ENCODE measurements at regions not wholly inside any gene's neighbourhood (a gene's known extent, or its start where the extent isn't known, plus 50 kb on each side); places are given as distances from the start of the nearest gene placed in this dataset.
"Not testable (repeated sequence)": the region's sequence is repeated elsewhere in the genome, so short reads cannot be mapped to it uniquely, and the experiment has no call there.

- DNase-seq (ENCODE audit: low read depth), result not testable (repeated sequence)
These were observed 188.7 kb upstream of the NDUFV2 start for GRCh38 chr18:8913606-8914403.

- not testable (repeated sequence) for DNase-seq (ENCODE audit: low read depth)
These were observed 187.9 kb upstream of the NDUFV2 start for GRCh38 chr18:8914404-8915264.

- not testable (repeated sequence) for DNase-seq (ENCODE audit: low read depth)
These were observed 181.4 kb upstream of the NDUFV2 start for GRCh38 chr18:8920856-8921787.

- DNase-seq (ENCODE audit: low read depth), result no peak
These were observed 176.0 kb upstream of the NDUFV2 start for GRCh38 chr18:8926464-8926863.

GRCh38 chr18:8928044-8928443 is 174.5 kb upstream of the NDUFV2 start:
- DNase-seq (ENCODE audit: low read depth), result no peak

- no peak for DNase-seq (ENCODE audit: low read depth)
These were observed 173.4 kb upstream of the NDUFV2 start for GRCh38 chr18:8928847-8929780.

GRCh38 chr18:8930990-8931616 is 171.4 kb upstream of the NDUFV2 start:
- DNase-seq (ENCODE audit: low read depth), result no peak

- DNase-seq (ENCODE audit: low read depth), result no peak
These were observed 169.6 kb upstream of the NDUFV2 start for GRCh38 chr18:8932866-8933265.

- DNase-seq (ENCODE audit: low read depth), result peak; percentile 24
These were observed 168.7 kb upstream of the NDUFV2 start for GRCh38 chr18:8933714-8934284.

GRCh38 chr18:8935346-8935745 is 167.2 kb upstream of the NDUFV2 start:
- not testable (repeated sequence) for DNase-seq (ENCODE audit: low read depth)

GRCh38 chr18:8936619-8937018 is 165.9 kb upstream of the NDUFV2 start:
- DNase-seq (ENCODE audit: low read depth), result no peak

- DNase-seq (ENCODE audit: low read depth), result no peak
These were observed 165.1 kb upstream of the NDUFV2 start for GRCh38 chr18:8937160-8938094.

GRCh38 chr18:8938817-8939216 is 163.7 kb upstream of the NDUFV2 start:
- DNase-seq (ENCODE audit: low read depth), result no peak

GRCh38 chr18:8942021-8942908 is 160.2 kb upstream of the NDUFV2 start:
- no peak for DNase-seq (ENCODE audit: low read depth)

- DNase-seq (ENCODE audit: low read depth), result no peak
These were observed 159.5 kb upstream of the NDUFV2 start for GRCh38 chr18:8942909-8943545.

- peak; percentile 22 for DNase-seq (ENCODE audit: low read depth)
These were observed 158.3 kb upstream of the NDUFV2 start for GRCh38 chr18:8943900-8944870.
